DND-41 (cell line): ENCODE measurements at regions not wholly inside any gene's neighbourhood (a gene's known extent, or its start where the extent isn't known, plus 50 kb on each side); places are given as distances from the start of the nearest gene placed in this dataset.

Experiments used
- ATAC-seq: fragments of 200-7000 bp; cut with Tn5 transposase; 3 replicates; pipeline ENCODE4 v1.9.1; 2021; ENCODE audit warnings: low read depth; ENCODE audit not compliant: insufficient read depth
- DNase-seq: peaks from one replicate; pipeline ENCODE4 v3.0.0-alpha.2; 2020
- H2AFZ ChIP-seq: 2 replicates; pipeline ENCODE4 v1.6.0; 2012; ENCODE audit warnings: low read depth, low read length
- H3K27ac ChIP-seq: 2 replicates; pipeline ENCODE4 v1.5.1; 2012; ENCODE audit warnings: low read length, inconsistent platforms
- H3K27me3 ChIP-seq: fragments of 200-600 bp; sonication (generic); 2 replicates; pipeline ENCODE4 v1.6.0; 2012; ENCODE audit warnings: low read length, mild to moderate bottlenecking, inconsistent platforms; ENCODE audit not compliant: insufficient read depth, poor library complexity
- H3K36me3 ChIP-seq: 2 replicates; pipeline ENCODE4 v1.5.1; 2012; ENCODE audit warnings: low read length, inconsistent platforms; ENCODE audit not compliant: insufficient read depth
- H3K4me1 ChIP-seq: 2 replicates; pipeline ENCODE4 v1.5.1; 2012; ENCODE audit warnings: mild to moderate bottlenecking, low read length; ENCODE audit not compliant: insufficient read depth
- H3K4me2 ChIP-seq: 2 replicates; pipeline ENCODE4 v1.6.0; 2012; ENCODE audit warnings: mild to moderate bottlenecking, moderate library complexity, low read length, inconsistent platforms; ENCODE audit not compliant: insufficient read depth
- H3K4me3 ChIP-seq, 2 experiments: fragments of 200-600 bp in 1 of 2; shearing (Covaris generic) in 1 of 2; 2 replicates each; pipeline ENCODE4 v1.5.1; 2012 to 2016; ENCODE audit warnings: inconsistent platforms in 2 of 2, low read length in 2 of 2, mild to moderate bottlenecking in 2 of 2, low read depth in 1 of 2, moderate library complexity in 1 of 2
- H3K79me2 ChIP-seq: 2 replicates; pipeline ENCODE4 v1.6.0; 2012; ENCODE audit warnings: low read length, inconsistent platforms; ENCODE audit not compliant: insufficient read depth
- H3K9ac ChIP-seq: 2 replicates; pipeline ENCODE4 v1.6.0; 2012; ENCODE audit warnings: low read depth, mild to moderate bottlenecking, inconsistent platforms, low read length, moderate library complexity
- H3K9me3 ChIP-seq: 2 replicates; pipeline ENCODE4 v1.5.1; 2012; ENCODE audit warnings: low read length, moderate library complexity, mild to moderate bottlenecking, inconsistent platforms; ENCODE audit not compliant: insufficient read depth, severe bottlenecking
- H4K20me1 ChIP-seq: 2 replicates; pipeline ENCODE4 v1.6.0; 2012; ENCODE audit warnings: low read length; ENCODE audit not compliant: insufficient read depth
- EZH2 ChIP-seq: IDR thresholded peaks from 3 replicates; pipeline ENCODE4 v1.6.1; 2012; ENCODE audit warnings: borderline replicate concordance, low read depth, mild to moderate bottlenecking, moderate library complexity, low read length, inconsistent platforms; ENCODE audit not compliant: severe bottlenecking
- TF ChIP-seq, protein P1 (sequence below): IDR thresholded peaks from 2 replicates; pipeline ENCODE4 v1.5.1; 2012; ENCODE audit warnings: borderline replicate concordance, low read length, moderate library complexity, mild to moderate bottlenecking; ENCODE audit not compliant: poor library complexity, severe bottlenecking; ENCODE audit errors: extremely low read depth

DNA sequence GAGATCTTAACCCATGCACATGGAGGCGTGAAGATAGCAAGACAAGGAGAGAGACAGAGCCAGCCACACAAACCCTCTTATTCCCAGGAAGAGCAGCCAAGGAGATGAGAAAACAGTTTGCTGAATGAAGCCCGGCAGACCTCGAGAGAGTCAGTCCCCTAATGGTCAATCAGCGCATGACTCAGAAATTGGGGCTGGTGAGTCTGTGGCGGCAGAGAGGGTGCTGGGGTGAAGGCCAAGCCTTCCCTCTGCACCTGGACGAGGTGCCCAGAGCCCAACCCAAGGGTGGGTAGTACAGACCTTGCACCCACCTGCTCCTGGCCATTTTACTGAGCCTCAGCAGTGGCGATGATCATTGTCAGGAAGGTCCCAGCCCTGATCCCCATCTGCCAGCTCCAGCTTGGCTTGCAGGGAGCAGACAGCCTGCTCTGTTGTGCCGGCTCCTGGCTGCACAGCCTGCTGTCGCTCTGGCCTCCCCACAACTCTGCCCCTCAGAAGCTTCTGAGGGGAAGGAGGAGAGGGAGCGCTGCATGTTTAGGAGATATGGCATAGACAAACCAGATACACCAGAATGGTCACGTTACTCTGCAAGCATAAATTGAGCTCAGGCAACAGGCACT, 256.6 kb downstream of the RPS24 start:
- no peak overlapping the region for H3K4me2 ChIP-seq
- H3K27me3 ChIP-seq: peaks cover 9% of the 10 kb centered on the region
- no peak overlapping the region for H3K4me3 ChIP-seq
- no peaks in the 10 kb centered on the region for H3K9me3 ChIP-seq
- H3K4me1 ChIP-seq: no peaks in the 10 kb centered on the region
- no peaks in the 10 kb centered on the region for H3K79me2 ChIP-seq
- no peak overlapping the region for H3K9ac ChIP-seq
- H4K20me1 ChIP-seq: no peaks in the 10 kb centered on the region; the same call in 1 of the 2 replicates
- TF ChIP-seq EZH2: no peak
- TF ChIP-seq, protein P1, sequence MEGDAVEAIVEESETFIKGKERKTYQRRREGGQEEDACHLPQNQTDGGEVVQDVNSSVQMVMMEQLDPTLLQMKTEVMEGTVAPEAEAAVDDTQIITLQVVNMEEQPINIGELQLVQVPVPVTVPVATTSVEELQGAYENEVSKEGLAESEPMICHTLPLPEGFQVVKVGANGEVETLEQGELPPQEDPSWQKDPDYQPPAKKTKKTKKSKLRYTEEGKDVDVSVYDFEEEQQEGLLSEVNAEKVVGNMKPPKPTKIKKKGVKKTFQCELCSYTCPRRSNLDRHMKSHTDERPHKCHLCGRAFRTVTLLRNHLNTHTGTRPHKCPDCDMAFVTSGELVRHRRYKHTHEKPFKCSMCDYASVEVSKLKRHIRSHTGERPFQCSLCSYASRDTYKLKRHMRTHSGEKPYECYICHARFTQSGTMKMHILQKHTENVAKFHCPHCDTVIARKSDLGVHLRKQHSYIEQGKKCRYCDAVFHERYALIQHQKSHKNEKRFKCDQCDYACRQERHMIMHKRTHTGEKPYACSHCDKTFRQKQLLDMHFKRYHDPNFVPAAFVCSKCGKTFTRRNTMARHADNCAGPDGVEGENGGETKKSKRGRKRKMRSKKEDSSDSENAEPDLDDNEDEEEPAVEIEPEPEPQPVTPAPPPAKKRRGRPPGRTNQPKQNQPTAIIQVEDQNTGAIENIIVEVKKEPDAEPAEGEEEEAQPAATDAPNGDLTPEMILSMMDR: no peak
- no peak overlapping the region for H2AFZ ChIP-seq
- H3K27ac ChIP-seq: no peak overlapping the region
- no peaks in the 10 kb centered on the region for H3K36me3 ChIP-seq
- DNase-seq: no peak
- ATAC-seq: no peak

DNA sequence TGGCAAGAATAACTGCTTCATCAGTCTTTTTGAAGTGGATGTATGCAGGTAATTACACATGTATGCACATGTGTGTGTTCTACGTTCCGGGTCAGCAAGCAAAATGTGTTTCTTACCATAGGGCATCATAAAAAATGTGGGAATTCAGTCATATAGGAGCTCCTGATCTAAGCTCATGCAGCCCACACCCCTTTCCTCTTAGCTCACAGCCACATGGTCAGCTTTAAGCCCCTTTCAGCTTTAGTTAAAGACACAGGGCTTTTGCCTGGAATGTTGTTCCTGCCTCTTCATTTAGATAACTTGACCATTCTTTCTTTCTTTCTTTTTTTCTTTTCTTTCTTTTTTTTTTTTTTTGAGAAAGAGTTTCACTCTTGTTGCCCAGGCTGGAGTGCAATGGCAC, 258.1 kb downstream of the RPS24 start:
- no peak for ATAC-seq
- Histone ChIP-seq H3K9ac (no peak overlapping the region), H2AFZ (no peak overlapping the region), H3K79me2 (no peaks in the 10 kb centered on the region), H3K9me3 (no peaks in the 10 kb centered on the region), H4K20me1 (no peaks in the 10 kb centered on the region), H3K27ac (no peak overlapping the region), H3K4me2 (no peak overlapping the region), H3K36me3 (no peaks in the 10 kb centered on the region), H3K4me3 (no peak overlapping the region), H3K27me3 (peaks cover 9% of the 10 kb centered on the region), H3K4me1 (no peaks in the 10 kb centered on the region)
- TF ChIP-seq EZH2: no peak
- TF ChIP-seq, protein P1: no peak
- DNase-seq: no peak

DNA sequence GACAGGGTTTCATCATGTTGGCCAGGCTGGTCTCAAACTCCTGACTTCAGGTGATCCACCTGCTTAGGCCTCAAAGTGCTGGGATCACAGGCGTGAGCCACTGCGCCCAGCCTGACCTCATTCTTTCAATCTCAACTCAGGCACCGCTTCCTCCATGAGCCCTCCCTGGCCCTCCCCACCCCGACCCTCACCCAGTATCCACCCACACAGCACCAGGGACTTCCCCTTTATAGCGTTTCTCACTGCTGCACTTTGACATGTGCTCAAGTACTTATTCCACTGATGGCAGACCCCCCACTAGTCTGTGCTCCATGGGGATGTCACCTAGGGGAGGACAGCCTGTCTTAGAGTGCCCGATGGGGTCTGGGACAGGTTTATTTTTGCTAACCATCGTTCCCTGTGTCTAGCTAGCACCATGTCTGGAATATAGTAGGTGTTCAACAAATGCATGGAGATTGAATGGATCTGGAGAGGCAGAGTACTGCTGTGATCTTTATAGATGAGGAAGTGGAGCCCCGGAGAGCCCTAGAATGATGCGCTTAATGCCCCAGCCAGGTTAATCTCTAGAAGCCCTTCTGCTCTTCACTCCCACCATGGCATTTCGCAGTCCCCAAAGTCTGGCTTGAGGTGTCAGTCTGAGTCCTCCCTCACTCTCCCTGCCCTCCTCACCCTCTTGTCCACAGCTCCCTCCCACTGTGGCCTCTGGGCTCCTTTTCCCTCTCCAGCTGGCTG, 258.8 kb downstream of the RPS24 start:
- H3K36me3 ChIP-seq: no peaks in the 10 kb centered on the region
- TF ChIP-seq, protein P1: no peak
- no peak for TF ChIP-seq EZH2
- no peak overlapping the region for H3K9ac ChIP-seq
- no peak overlapping the region for H2AFZ ChIP-seq
- H3K4me2 ChIP-seq: no peak overlapping the region
- H3K9me3 ChIP-seq: no peaks in the 10 kb centered on the region
- no peaks in the 10 kb centered on the region for H3K79me2 ChIP-seq
- no peaks in the 10 kb centered on the region for H4K20me1 ChIP-seq
- peaks cover 4% of the 10 kb centered on the region for H3K27me3 ChIP-seq
- no peak overlapping the region for H3K4me3 ChIP-seq
- ATAC-seq (no peak), DNase-seq (no peak)
- no peaks in the 10 kb centered on the region for H3K4me1 ChIP-seq
- H3K27ac ChIP-seq: no peak overlapping the region
